ENCODE measurements at regions not wholly inside any gene's neighbourhood (a gene's known extent, or its start where the extent isn't known, plus 50 kb on each side); places are given as distances from the start of the nearest gene placed in this dataset.

DNA sequence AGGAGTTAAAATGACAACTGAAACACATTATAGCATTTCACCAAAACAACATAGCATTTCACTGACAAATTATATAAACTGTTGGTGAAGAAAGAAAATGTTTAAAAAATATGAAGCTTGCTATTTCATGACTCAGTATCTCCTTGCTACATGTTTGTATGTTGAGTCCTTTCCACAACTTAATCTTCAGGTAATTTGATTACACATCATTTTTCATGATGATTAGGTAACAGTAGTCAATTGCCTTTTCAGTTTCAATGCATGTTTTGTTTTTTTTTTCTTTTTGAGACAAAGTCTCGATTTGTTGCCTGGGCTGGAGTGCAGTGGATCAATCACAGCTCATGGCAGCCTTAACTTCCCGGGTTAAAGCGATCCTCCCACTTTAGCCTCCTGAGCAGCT, 177.8 kb upstream of the PMFBP1 start:
- TF ChIP-seq, protein P1, sequence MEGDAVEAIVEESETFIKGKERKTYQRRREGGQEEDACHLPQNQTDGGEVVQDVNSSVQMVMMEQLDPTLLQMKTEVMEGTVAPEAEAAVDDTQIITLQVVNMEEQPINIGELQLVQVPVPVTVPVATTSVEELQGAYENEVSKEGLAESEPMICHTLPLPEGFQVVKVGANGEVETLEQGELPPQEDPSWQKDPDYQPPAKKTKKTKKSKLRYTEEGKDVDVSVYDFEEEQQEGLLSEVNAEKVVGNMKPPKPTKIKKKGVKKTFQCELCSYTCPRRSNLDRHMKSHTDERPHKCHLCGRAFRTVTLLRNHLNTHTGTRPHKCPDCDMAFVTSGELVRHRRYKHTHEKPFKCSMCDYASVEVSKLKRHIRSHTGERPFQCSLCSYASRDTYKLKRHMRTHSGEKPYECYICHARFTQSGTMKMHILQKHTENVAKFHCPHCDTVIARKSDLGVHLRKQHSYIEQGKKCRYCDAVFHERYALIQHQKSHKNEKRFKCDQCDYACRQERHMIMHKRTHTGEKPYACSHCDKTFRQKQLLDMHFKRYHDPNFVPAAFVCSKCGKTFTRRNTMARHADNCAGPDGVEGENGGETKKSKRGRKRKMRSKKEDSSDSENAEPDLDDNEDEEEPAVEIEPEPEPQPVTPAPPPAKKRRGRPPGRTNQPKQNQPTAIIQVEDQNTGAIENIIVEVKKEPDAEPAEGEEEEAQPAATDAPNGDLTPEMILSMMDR (IDR thresholded peaks at IDR 0.05): no peak
- no peak for TF ChIP-seq POLR2A (IDR thresholded peaks at IDR 0.05)
- TF ChIP-seq EP300 (IDR thresholded peaks at IDR 0.05): no peak
